WERI-Rb-1 (cell line): ENCODE measurements at regions not wholly inside any gene's neighbourhood (a gene's known extent, or its start where the extent isn't known, plus 50 kb on each side); places are given as distances from the start of the nearest gene placed in this dataset.

Experiments used
- DNase-seq: peaks from one replicate; pipeline ENCODE4 v3.0.0-alpha.2; 2020
- H3K27ac ChIP-seq: fragments of 250-450 bp; sonication (Bioruptor Pico); 2 replicates; pipeline ENCODE4 v1.5.1; 2020; ENCODE audit warnings: mild to moderate bottlenecking, moderate library complexity
- H3K27me3 ChIP-seq: fragments of 250-450 bp; sonication (Bioruptor Pico); 2 replicates; pipeline ENCODE4 v1.5.1; 2021; ENCODE audit warnings: mild to moderate bottlenecking, low read depth, moderate library complexity; ENCODE audit not compliant: insufficient read depth, severe bottlenecking
- H3K36me3 ChIP-seq: fragments of 250-450 bp; sonication (Bioruptor Pico); 2 replicates; pipeline ENCODE4 v1.5.1; 2020; ENCODE audit warnings: mild to moderate bottlenecking, moderate library complexity
- H3K4me3 ChIP-seq: 2 replicates; pipeline ENCODE4 v1.5.1; 2011; ENCODE audit warnings: low read depth, mild to moderate bottlenecking, control low read depth, low read length
- H3K9me3 ChIP-seq: fragments of 250-450 bp; sonication (Bioruptor Pico); 2 replicates; pipeline ENCODE4 v1.5.1; 2021; ENCODE audit warnings: mild to moderate bottlenecking, moderate library complexity; ENCODE audit not compliant: severe bottlenecking
- CTCF ChIP-seq: IDR thresholded peaks from 2 replicates; pipeline ENCODE4 v1.5.1; 2011; ENCODE audit warnings: low read depth, mild to moderate bottlenecking, control low read depth, inconsistent platforms, low read length

DNA sequence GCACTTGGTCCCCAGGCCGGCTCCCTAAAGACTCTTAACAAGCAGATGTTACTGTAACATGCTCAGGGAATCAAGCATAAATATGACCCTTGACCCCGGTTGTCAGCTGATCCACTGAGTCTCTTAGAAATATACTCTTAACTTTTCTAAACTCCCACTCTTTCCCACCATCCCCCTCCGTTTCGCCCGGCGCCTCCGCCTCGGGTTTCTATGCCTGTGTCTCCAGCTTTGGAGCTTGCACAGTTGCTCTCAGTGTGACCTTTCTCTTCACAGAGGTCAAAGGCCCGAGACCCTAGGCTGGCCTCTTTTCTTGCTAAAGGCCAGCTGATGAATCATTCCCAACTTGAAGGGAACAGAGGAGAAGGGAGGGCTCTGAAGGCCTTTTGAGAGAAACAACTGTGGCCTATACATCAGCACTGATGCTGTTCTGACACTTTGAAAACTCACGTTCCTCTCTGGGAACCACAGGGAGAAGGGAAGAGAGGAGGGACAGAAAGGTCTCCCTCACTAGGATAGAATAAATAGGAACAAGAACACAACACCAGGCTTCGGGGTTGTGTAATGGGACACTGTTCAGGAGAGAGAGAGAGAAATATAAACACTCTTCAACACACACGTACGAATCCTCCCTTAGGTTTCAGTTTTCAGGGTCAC is 484.5 kb upstream of the NR2F2 start:
- DNase-seq, result no peak
- no peak for TF ChIP-seq CTCF
- no peak overlapping the region for H3K4me3 ChIP-seq
- no peak overlapping the region for H3K27ac ChIP-seq
- H3K9me3 ChIP-seq, result no peaks in the 10 kb centered on the region
- no peaks in the 10 kb centered on the region for H3K36me3 ChIP-seq
- peaks cover 16% of the 10 kb centered on the region for H3K27me3 ChIP-seq

- H3K4me3 ChIP-seq, result no peak overlapping the region
- H3K27ac ChIP-seq, result no peak overlapping the region
- H3K9me3 ChIP-seq, result no peaks in the 10 kb centered on the region
- no peak for DNase-seq
- no peak for TF ChIP-seq CTCF
- H3K27me3 ChIP-seq, result peaks cover 16% of the 10 kb centered on the region
- no peaks in the 10 kb centered on the region for H3K36me3 ChIP-seq
Measured at GRCh38 chr15:95848126-95848525, 482.4 kb upstream of the NR2F2 start.

GRCh38 chr15:95850837-95851236 is 479.7 kb upstream of the NR2F2 start:
- TF ChIP-seq CTCF, result no peak; the same call in 1 of the 2 replicates
- Histone ChIP-seq H3K36me3 (no peaks in the 10 kb centered on the region), H3K27ac (no peak overlapping the region), H3K4me3 (no peak overlapping the region), H3K9me3 (no peaks in the 10 kb centered on the region), H3K27me3 (peaks cover 16% of the 10 kb centered on the region)
- no peak for DNase-seq

- no peak for DNase-seq
- H3K27ac ChIP-seq, result no peak overlapping the region
- peaks cover 16% of the 10 kb centered on the region for H3K27me3 ChIP-seq
Measured at GRCh38 chr15:95853350-95853749, 477.1 kb upstream of the NR2F2 start.

GRCh38 chr15:95857124-95857757 is 473.3 kb upstream of the NR2F2 start:
- no peak for DNase-seq
- no peaks in the 10 kb centered on the region for H3K36me3 ChIP-seq
- no peak overlapping the region for H3K4me3 ChIP-seq
- H3K27me3 ChIP-seq, result no peaks in the 10 kb centered on the region
- no peak for TF ChIP-seq CTCF
- H3K27ac ChIP-seq, result no peak overlapping the region
- no peaks in the 10 kb centered on the region for H3K9me3 ChIP-seq

More at GRCh38 chr15:95853350-95853749, 477.1 kb upstream of the NR2F2 start:
- Histone ChIP-seq H3K4me3 (no peak overlapping the region), H3K9me3 (no peaks in the 10 kb centered on the region), H3K36me3 (no peaks in the 10 kb centered on the region)
- no peak for TF ChIP-seq CTCF
